Small intestine (tissue), 7 donors: ENCODE measurements at regions not wholly inside any gene's neighbourhood (a gene's known extent, or its start where the extent isn't known, plus 50 kb on each side); places are given as distances from the start of the nearest gene placed in this dataset.

Source experiments
- DNase-seq, 2 donors: peaks; one replicate each; pipeline versions ENCODE4 v3.0.0 to v3.0.0-alpha.2; 2013
- FAIRE-seq: peaks from 2 replicates; lab custom pipeline; 2012; peaks lifted over from hg19 to GRCh38; lab: Jason Lieb, UNC
- H3K27ac ChIP-seq, 3 donors: one replicate each; pipeline ENCODE4 v1.5.1; 2013; ENCODE audit warnings: low read length in 2 of 3, mild to moderate bottlenecking in 2 of 3, control low read depth in 1 of 3, inconsistent platforms in 1 of 3, low read depth in 1 of 3, moderate library complexity in 1 of 3
- H3K27me3 ChIP-seq, 3 donors: one replicate each; pipeline ENCODE4 v1.6.1; 2013; ENCODE audit warnings: low read length in 3 of 3, inconsistent platforms in 1 of 3; ENCODE audit not compliant: control insufficient read depth in 3 of 3, insufficient read depth in 3 of 3
- H3K36me3 ChIP-seq, 3 donors: one replicate each; pipeline ENCODE4 v1.6.1; 2013; ENCODE audit warnings: low read length in 3 of 3, inconsistent platforms in 1 of 3, low read depth in 1 of 3, mild to moderate bottlenecking in 1 of 3, moderate library complexity in 1 of 3; ENCODE audit not compliant: control insufficient read depth in 3 of 3, insufficient read depth in 2 of 3
- H3K4me1 ChIP-seq, 3 donors: one replicate each; pipeline ENCODE4 v1.6.1; 2013; ENCODE audit warnings: low read length in 2 of 3, inconsistent platforms in 1 of 3, low read depth in 1 of 3, mild to moderate bottlenecking in 1 of 3, moderate library complexity in 1 of 3; ENCODE audit not compliant: control insufficient read depth in 3 of 3, insufficient read depth in 2 of 3
- H3K4me3 ChIP-seq, 3 donors: one replicate each; pipeline ENCODE4 v1.5.1; 2013; ENCODE audit warnings: low read length in 3 of 3, control low read depth in 1 of 3, inconsistent platforms in 1 of 3, low read depth in 1 of 3, mild to moderate bottlenecking in 1 of 3, moderate library complexity in 1 of 3
- H3K9me3 ChIP-seq, 2 donors: one replicate each; pipeline ENCODE4 v1.6.1; 2013; ENCODE audit warnings: low read depth in 1 of 2, low read length in 1 of 2; ENCODE audit not compliant: control insufficient read depth in 2 of 2, insufficient read depth in 1 of 2
- WGBS, 3 donors: extraction: QIAGEN DNeasy Blood & Tissue Kit; methylation state at CpG; one replicate each; pipeline ENCODE4 v1.1.7; 2013; 5-methylcytosine and 5-hydroxymethylcytosine counted together
- donor health status: healthy with polysubstance abuse.
- donor health status: control.
- donor health status: control.
- donor health status: Bipolar disorder and iron deficiency.
- donor health status: healthy.

DNA sequence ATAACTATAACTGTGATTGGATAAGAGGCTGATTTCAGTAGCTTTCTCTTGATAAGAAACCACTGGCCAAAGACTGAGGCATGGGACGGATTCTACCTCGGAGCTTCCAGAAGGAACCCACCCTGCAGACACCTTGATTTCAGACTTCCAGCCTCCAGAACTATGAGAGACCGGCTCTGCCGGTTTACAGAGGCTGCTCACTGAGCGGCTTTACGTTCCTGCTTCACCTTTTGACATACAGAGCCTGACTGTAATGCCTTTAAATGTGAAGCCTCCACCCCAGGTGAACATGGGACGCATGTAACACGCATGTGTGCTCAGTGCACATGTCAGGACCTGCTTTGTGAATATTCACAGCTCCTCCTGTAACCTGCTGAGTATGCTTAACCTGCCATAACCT, 361.5 kb downstream of the CTTN start:
- WGBS, 3 donors, result 90 to 94% (median 91%) methylated on average over 8 of the region's 8 CpGs
- Histone ChIP-seq H3K9me3 (peaks cover 0 to 11% of the 10 kb centered on the region in 2 donors), H3K27me3 (no peaks in the 10 kb centered on the region), H3K36me3 (peaks cover 0 to 19% (median 0%) of the 10 kb centered on the region in 3 donors), H3K27ac (no peak overlapping the region), H3K4me3 (no peak overlapping the region), H3K4me1 (no peaks in the 10 kb centered on the region)
- FAIRE-seq (no peak), DNase-seq (no peak)

DNA sequence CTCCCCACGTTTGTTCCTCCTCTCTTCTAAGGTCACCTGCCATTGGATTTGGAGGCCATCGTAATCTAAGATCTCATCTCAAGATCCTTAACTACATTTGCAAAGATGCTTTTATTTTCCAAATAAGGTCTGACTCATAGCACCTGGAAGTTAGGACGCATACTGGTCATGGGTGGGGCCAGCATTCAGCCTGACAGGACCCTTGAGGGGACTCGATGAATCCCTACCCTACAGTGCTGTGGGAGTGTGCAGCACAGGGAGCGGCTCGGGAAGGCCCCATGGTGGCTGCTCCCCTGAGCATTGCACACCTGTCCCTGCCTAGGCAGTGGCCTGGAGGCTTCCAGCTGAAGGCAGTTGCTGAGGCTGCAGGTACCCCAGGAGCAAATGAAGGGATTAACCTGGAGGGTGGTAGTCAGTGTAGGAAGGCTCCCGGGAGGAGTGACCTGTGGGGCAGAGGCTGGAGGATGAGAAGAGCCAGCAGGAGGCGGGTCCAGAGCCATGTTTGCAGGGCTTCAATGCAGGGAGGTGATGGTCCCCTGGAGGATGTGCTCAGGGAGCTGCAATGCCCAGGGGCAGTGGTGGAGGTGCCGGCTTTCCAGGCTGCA, 362.2 kb downstream of the CTTN start:
- no peaks in the 10 kb centered on the region for H3K27me3 ChIP-seq
- WGBS, 3 donors, result 83 to 87% (median 84%) methylated on average over 9 of the region's 9 CpGs
- DNase-seq (no peak), FAIRE-seq (no peak)
- no peak overlapping the region for H3K4me3 ChIP-seq
- no peak overlapping the region for H3K27ac ChIP-seq
- peaks cover 0 to 11% of the 10 kb centered on the region in 2 donors for H3K9me3 ChIP-seq
- peaks cover 0 to 17% (median 0%) of the 10 kb centered on the region in 3 donors for H3K36me3 ChIP-seq
- no peaks in the 10 kb centered on the region for H3K4me1 ChIP-seq

DNA sequence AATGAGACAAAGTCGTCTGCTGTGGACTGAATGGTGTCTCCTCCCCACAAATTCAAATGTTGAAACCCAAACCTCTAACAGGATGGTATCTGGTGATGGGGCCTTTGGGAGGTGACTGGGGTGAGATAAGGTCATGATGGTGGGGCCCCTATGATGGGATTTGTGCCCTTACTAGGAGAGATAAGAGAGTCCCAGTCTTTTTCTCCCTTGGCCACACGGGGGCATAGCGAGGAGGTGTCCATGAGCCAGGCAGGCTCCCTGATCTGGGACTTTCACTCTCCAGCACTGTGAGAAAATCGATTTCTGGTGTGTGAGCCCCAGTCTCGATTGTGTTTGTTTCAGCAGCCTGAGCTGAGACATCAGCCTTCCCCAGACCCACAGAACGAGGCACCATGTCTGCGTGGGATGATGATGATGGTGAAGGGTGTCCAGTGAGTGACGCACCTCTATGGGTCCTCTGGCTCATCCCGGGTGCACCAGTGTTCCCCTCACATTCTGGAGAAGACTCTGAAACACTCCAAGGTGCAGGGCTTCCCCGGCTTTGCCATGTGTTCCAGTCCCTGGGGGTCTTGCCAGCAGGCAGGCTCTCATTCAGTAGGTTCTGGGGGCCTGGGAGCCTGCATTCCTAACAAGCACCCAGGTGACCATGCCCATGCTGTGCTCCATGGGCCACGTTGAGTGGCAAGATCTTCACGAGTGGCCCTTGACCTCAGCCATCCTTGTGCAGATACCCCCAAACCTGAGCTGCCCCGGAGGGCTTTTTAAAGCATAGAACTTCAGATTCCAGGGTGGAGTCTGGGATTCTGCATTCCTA, 363.0 kb downstream of the CTTN start:
- 86 to 93% (median 92%) methylated on average over 13 of the region's 13 CpGs for WGBS, 3 donors
- no peak for DNase-seq
- Histone ChIP-seq H3K4me1 (no peaks in the 10 kb centered on the region), H3K27me3 (no peaks in the 10 kb centered on the region), H3K9me3 (peaks cover 0 to 11% of the 10 kb centered on the region in 2 donors), H3K4me3 (no peak overlapping the region), H3K27ac (no peak overlapping the region), H3K36me3 (peaks cover 0 to 17% (median 0%) of the 10 kb centered on the region in 3 donors)
- no peak for FAIRE-seq

DNA sequence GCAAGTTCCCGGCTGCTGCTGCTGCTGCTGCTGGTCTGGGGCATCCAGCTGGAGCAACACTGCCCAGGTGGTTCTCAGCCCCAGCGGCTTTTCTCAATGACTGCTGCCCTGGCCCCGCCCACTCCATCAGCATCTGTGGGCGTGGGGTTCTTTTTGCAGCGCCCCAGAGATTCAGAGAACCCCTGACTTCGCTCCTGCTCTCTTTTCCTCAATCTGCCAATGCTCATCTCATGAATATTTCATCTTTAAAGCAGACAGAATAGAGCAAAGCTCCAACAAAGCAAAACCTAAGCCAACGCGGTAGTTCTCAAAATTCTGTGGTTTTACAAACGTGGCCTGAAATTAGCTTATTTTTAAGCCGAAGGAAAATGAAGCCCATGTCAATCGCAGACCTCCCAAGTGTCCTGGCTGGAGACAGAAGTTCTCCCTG, 363.6 kb downstream of the CTTN start:
- DNase-seq, result no peak
- Histone ChIP-seq H3K27ac (no peak overlapping the region), H3K4me1 (no peaks in the 10 kb centered on the region), H3K36me3 (peaks cover 0 to 19% (median 0%) of the 10 kb centered on the region in 3 donors), H3K9me3 (peaks cover 0 to 11% of the 10 kb centered on the region in 2 donors), H3K27me3 (no peaks in the 10 kb centered on the region), H3K4me3 (no peak overlapping the region)
- no peak for FAIRE-seq
- WGBS, 3 donors, result 81 to 93% (median 92%) methylated on average over 11 of the region's 11 CpGs

DNA sequence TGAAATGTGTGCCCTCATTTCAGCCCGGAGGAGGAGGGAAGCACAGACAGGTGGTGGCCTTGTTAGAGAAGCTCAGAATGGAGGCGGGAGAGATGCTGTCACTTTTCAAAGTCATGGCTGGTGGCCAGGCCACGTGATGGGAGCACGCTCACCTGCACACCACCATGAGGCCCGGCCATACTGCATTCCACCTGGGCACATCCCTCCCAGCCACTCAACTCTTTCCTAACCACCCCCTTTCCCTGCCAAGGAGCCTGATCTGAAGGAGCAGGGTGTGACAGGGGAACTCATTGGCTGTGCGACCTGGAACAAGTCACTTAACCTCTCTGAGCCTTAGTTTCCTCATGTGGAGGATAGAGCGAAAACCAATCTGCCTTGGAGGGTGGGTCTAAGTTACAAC, 364.5 kb downstream of the CTTN start:
- no peak for DNase-seq
- Histone ChIP-seq H3K36me3 (peaks cover 0 to 23% (median 0%) of the 10 kb centered on the region in 3 donors), H3K27ac (no peak overlapping the region), H3K4me1 (no peaks in the 10 kb centered on the region), H3K4me3 (no peak overlapping the region), H3K27me3 (no peaks in the 10 kb centered on the region), H3K9me3 (peaks cover 0 to 11% of the 10 kb centered on the region in 2 donors)
- FAIRE-seq, result no peak
- 81 to 94% (median 88%) methylated on average over 7 of the region's 7 CpGs for WGBS, 3 donors

DNA sequence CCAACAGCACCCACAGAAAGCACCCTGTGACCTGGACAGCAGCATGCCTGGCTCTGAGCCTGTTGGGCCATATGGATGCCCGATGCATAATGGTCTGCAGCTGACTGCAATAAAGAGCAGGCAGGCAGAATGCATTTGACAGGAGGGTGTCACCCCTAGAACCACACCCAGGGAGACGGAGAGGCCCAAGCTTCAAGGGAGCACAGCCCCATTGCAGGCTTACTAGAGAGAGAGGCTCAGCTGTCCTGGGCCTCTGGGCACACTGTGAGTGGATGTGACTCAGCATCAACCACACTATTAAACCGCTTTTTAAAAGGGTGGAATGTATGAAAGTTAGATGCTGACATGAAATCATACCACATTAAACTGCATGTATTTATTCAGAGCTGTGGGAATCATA, 365.3 kb downstream of the CTTN start:
- peaks cover 0 to 11% of the 10 kb centered on the region in 2 donors for H3K9me3 ChIP-seq
- H3K4me3 ChIP-seq, result no peak overlapping the region
- H3K36me3 ChIP-seq, result peaks cover 0 to 31% (median 0%) of the 10 kb centered on the region in 3 donors
- DNase-seq (no peak), FAIRE-seq (no peak)
- H3K27ac ChIP-seq, result no peak overlapping the region
- 73 to 84% (median 81%) methylated on average over 3 of the region's 3 CpGs for WGBS, 3 donors
- no peaks in the 10 kb centered on the region for H3K4me1 ChIP-seq
- H3K27me3 ChIP-seq, result no peaks in the 10 kb centered on the region

DNA sequence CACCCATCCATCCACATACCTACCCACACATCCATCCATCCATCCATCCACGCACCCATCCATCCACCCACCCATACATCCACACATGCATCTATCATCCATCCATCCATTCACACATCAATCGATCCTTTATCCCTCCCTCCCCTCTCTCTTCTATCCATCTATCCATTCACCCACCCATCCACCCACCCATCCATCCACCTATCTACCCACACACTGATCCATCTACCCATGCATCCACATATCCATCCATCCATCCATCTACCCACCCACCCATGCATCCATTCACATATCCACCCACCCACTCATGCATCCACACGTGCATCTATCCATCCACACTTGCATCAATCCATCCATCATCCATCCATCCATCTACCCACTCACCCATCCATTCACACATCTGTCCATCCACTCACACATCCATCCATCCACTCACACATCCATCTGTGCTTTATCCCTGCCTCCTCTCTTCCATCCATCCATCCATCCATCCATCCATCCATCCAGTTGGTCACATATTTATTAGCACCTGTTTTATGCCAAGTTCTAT, 366.1 kb downstream of the CTTN start:
- no peak for FAIRE-seq
- WGBS, 3 donors, result 85 to 96% (median 92%) methylated on average over 3 of the region's 3 CpGs
- no peak overlapping the region for H3K27ac ChIP-seq

DNA sequence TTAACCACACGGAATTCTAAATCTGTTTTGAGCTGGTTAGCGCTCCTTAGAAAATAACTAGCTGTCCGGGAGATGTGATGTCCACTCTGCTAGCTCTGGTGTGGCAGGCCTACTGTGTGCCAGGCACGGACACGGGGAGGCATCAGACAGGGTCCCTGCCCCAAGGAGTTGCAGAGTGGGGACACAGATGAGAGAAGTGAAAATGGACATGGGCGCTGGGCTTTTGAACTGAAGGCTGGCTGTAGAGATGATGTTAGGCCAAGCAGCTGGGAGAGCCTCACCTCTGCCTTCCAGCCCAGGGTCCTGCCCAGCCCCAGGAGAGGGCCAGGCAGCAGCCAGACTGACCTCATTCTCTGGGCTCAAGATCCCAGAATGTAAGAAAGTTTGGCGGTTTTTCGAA, 368.6 kb downstream of the CTTN start:
- no peak for FAIRE-seq

More for the DNA sequence above, 366.1 kb downstream of the CTTN start:
- peaks cover 0 to 11% of the 10 kb centered on the region in 2 donors for H3K9me3 ChIP-seq
- no peak for DNase-seq
- H3K36me3 ChIP-seq, result peaks cover 0 to 38% (median 0%) of the 10 kb centered on the region in 3 donors
- H3K4me1 ChIP-seq, result no peaks in the 10 kb centered on the region
- no peak overlapping the region for H3K4me3 ChIP-seq
- no peaks in the 10 kb centered on the region for H3K27me3 ChIP-seq

More for the DNA sequence above, 368.6 kb downstream of the CTTN start:
- Histone ChIP-seq H3K4me1 (no peaks in the 10 kb centered on the region), H3K4me3 (no peak overlapping the region), H3K9me3 (peaks cover 0 to 2% of the 10 kb centered on the region in 2 donors), H3K27me3 (no peaks in the 10 kb centered on the region), H3K36me3 (peaks cover 0 to 33% (median 0%) of the 10 kb centered on the region in 3 donors), H3K27ac (no peak overlapping the region)
- 88 to 96% (median 95%) methylated on average over 8 of the region's 8 CpGs for WGBS, 3 donors
- DNase-seq, result no peak
